Fibroblast of villous mesenchyme (primary cell): ENCODE measurements at regions not wholly inside any gene's neighbourhood (a gene's known extent, or its start where the extent isn't known, plus 50 kb on each side); places are given as distances from the start of the nearest gene placed in this dataset.
A peak's percentile ranks its signal among the peaks of the same experiment; 100 is the strongest.

Experiments used
- DNase-seq: peaks from one replicate; pipeline ENCODE4 v3.0.0-alpha.2; 2010; ENCODE audit warnings: low read depth
- H3K4me3 ChIP-seq: 2 replicates; pipeline ENCODE4 v1.5.1; 2011; ENCODE audit warnings: low read depth, mild to moderate bottlenecking, low read length
- CTCF ChIP-seq: IDR thresholded peaks from 2 replicates; pipeline ENCODE4 v1.5.1; 2012; ENCODE audit warnings: low read depth, mild to moderate bottlenecking, low read length; ENCODE audit not compliant: insufficient read depth

- H3K4me3 ChIP-seq, result no peak overlapping the region
- DNase-seq, result peak; percentile 42
- TF ChIP-seq CTCF, result no peak
Observed at GRCh38 chr21:28444111-28444510, 548.6 kb downstream of the LTN1 start.

GRCh38 chr21:28442624-28443023 lies 550.1 kb downstream of the LTN1 start:
- peak; percentile 81 for DNase-seq
- TF ChIP-seq CTCF, result no peak
- no peak overlapping the region for H3K4me3 ChIP-seq

GRCh38 chr21:28442085-28442484 lies 550.6 kb downstream of the LTN1 start:
- TF ChIP-seq CTCF, result no peak
- no peak overlapping the region for H3K4me3 ChIP-seq
- DNase-seq, result no peak

- DNase-seq, result peak; percentile 92
- no peak for TF ChIP-seq CTCF
- H3K4me3 ChIP-seq, result no peak overlapping the region
Observed at GRCh38 chr21:28439788-28440187, 552.9 kb downstream of the LTN1 start.

GRCh38 chr21:28439251-28439650 lies 553.4 kb downstream of the LTN1 start:
- peak; percentile 51 for DNase-seq
- TF ChIP-seq CTCF, result no peak
- no peak overlapping the region for H3K4me3 ChIP-seq

GRCh38 chr21:28437061-28437460 lies 555.6 kb downstream of the LTN1 start:
- no peak overlapping the region for H3K4me3 ChIP-seq
- peak; percentile 76 for DNase-seq
- no peak for TF ChIP-seq CTCF

GRCh38 chr21:28436286-28436932 lies 556.3 kb downstream of the LTN1 start:
- H3K4me3 ChIP-seq, result no peak overlapping the region
- TF ChIP-seq CTCF, result no peak
- peak; percentile 59 for DNase-seq
